CD4-positive, alpha-beta T cell treated with Interleukin-21 for 1 hour (primary cell): ENCODE measurements at regions not wholly inside any gene's neighbourhood (a gene's known extent, or its start where the extent isn't known, plus 50 kb on each side); places are given as distances from the start of the nearest gene placed in this dataset.
"Not testable (repeated sequence)": the region's sequence is repeated elsewhere in the genome, so short reads cannot be mapped to it uniquely, and the experiment has no call there.

Experiments used
- DNase-seq: peaks from one replicate; pipeline ENCODE4 v3.0.0-alpha.2; 2020

DNA sequence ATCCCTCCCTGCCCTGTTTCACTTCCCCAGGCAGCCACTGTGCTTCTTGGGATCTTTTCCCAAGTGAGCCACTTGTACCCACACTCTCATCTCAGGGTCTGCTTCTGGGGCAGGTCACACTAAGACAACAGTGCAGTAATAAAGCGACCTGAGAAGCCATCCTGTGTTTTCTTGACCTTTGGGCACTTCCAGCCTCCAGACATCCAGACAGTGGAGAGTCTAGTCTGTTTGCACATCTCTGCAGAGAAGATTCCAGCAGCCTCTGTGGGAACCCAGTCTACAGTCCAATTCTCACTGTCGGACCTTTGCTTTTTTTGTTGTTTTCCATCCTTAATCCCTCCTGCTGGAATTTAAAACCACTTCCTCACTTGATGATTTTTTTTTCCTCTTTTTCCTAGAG, 50.3 kb upstream of the ATP6AP2 start:
- no peak for DNase-seq

DNA sequence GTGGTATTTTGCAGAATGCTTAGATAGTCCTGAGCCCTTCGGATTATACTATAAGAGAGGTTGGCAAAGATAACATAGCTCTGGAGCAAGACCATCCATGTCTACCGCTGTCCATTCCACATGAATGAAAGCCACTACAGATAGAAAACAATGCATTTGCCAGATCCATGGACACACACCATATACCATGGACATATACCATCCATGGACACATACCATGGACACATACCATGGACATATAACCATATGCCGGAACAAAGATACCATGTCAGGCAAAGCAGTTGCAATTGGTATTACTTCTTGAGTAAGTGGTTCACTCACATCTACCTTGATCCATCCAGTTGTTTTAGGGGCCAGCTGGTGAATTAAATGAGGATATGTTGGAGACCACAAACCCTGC, 53.2 kb upstream of the ATP6AP2 start:
- DNase-seq = no peak

DNA sequence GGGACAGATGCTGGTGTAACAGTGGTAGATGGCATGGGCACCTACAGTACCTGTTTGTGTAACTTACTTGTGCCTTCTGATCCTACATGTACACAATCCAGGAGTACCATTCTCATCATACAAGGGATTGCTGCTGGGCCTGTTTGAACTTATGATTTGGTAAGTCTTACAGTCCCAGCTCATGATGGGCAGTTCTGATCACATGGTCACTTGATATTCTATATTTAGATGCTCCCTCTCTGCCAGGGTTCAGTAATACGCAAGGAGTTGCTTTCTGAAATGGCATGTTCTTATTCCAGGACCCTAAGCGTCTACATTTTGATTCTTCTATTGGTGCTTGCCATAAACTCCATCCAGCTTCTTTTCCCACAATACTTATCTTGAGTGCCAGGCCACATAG, 54.4 kb upstream of the ATP6AP2 start:
- DNase-seq = no peak

DNA sequence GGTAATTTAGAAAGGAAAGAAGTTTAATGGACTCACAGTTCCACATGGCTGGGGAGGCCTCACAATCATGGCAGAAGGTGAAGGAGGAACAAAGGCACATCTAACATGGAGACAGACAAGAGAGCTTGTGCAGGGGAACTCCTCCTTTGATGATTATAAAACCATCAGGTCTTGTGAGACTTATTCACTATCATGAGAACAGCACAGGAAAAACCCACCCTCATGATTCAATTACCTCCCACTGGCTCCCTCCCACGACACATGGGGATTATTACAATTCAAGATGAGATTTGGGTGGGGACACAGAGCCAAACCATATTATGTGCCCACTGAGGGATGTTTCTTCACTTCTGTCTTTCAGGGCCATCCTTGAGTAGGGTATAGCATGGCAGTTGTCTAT, 54.9 kb upstream of the ATP6AP2 start:
- DNase-seq = not testable (repeated sequence)

DNA sequence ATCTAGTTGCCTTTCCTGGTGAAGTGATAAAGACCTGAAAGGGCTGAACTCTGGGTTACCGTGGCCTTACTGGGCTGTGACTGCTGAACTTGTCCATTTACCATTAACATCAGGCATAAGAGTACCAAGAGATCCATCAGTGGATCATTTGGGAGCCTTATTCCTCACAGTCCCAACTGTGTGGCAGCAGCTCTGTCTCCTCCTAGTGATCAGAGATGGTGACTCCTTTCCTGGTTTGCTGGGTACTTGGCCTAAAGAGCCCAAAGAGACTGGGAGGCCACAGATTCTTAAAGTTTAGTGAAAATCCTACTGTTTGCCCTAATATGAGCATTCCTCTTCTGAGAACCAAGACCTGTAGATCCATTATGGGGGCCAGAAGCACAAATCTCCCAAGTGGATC, 56.3 kb upstream of the ATP6AP2 start:
- DNase-seq = no peak

DNA sequence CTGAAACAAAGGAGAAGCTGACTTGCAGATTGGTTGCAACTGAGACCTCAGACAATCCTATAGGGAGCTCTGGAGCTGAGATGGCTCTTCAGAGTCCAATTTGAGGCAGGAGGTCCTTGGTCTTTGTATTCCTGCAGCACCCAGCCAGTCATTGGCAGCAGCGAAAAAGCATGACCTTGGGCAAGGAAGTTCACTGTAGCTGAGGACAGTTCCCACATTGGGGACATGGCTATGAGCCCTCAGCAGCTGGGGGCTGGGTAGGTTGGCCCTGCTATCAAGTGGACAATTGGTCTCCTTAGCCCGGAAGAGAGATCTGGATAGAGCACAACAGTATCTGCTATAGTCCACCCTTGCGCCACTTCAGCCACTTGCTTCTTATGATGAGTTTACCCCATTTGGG, 56.9 kb upstream of the ATP6AP2 start:
- no peak for DNase-seq

DNA sequence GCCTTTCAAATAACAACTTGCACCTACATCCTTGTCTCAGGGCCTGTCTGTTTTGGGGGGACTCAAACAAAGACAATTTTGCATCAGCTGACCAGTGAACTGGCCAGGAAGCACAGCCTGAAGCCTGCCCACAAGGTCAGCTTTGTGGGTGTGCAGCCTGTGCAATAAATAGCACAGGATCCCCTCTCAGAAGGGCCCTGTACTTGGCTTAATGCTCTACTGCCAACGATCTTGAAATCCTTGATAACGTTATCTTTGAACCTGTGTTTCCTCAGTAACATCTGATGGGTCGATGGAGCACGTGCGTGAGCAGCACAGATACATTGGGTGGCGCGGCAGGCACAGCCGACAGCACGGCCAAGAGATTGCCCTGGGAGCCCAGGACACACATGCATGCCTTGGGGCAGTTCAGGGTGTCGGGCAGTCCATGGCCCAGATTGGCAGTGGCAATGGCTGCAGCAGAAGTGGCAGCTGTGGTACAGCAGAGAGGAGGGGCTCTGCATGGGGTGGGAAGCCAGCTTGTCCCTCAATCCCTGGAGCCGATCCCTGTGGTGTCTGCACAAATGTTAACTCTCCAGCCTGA, 58.8 kb upstream of the ATP6AP2 start:
- DNase-seq = no peak

DNA sequence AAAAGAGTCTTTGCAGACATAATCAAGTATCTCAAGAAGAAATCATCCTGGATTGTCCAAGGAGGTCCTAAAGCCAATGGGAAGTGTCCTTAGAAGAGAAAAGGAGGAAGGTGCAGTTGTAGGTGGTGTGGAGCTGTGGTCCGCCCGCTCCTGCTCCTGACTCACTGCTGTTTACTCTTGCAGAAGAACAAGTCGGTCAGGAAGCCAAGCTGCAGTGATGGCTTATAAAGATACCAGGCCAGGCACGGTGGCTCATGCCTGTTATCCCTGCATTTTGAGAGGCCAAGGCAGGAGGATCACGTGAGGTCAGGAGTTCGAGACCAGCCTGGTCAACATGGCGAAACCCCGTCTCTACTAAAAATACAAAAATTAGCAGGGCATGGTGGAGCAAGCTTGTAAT, 66.4 kb upstream of the ATP6AP2 start:
- no peak for DNase-seq

DNA sequence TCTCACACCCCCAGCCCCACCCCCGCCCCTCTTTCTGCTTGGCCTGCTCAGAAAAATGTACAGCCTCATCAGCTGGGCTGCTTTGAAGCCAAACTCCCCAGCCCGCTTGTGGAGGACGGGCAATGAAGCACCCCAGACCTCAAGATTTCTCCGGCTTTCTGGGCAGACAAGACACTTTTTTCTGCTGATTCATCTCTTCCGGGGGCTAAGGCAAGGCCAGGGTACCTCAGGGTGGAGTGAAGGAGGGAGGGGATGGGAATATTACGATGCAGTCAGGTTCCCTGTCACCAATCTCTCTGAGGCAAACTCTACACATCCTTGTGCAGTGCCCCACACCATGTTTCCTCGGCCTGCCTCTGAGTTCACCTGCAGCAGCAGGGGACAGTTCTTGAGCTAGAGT, 66.9 kb upstream of the ATP6AP2 start:
- DNase-seq = no peak

DNA sequence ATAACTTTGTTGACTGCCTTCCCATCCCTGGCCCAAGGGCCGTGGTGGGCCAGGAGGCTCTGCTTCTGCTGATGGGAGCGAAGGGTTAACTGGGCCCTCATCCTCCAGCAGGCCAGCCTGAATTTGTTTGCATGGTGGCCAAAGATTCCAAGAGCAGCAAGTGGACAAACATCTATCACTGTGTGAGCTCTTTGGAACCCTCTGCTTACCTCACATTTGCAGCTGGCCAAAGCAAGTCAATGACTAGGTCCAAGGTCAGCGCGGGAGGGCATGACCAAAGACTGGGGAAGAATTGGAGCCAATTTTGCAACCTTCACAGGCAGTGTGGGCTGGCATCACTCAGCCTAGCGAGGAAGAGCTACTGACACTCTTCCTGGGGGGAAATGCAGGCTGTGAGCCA, 67.8 kb upstream of the ATP6AP2 start:
- no peak for DNase-seq

DNA sequence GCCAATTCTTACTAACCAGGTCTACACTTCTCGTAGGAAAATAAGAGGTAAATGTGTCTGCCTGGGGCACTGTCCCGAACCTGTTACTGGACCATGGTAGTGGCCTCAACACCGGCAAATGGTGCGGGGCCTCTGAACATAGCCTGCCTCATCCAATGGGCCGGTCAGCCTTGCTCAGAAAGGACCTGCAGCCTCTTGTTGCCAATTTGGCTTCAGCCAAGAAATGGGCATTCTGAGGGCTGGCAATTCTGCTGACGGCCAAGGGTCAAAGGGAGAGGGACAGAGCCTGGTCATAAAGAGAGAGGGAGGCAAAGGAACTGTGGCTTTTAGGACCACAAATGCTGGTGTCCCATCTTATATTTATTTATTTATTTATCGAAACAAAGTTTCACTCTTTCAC, 69.5 kb upstream of the ATP6AP2 start:
- DNase-seq = no peak

DNA sequence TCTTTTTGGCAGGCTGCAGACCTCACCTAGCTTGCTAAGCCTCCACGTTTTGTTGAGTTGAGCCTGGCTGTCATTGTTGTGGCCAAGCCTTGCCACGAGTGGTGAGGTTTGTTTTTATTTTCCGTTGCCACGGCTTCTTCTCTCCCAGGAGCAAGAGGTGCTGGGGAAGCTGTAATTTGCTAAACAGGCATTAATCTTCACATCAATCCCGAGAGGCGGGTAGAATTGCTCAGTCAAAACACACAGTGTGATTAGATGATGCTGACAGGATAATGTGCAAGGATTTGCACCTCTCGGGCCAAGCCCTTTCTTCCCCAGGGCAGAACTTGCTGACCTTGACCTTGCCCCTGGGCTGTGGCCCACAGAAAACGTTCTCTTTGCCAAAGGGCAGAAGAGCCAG, 72.2 kb upstream of the ATP6AP2 start:
- no peak for DNase-seq

DNA sequence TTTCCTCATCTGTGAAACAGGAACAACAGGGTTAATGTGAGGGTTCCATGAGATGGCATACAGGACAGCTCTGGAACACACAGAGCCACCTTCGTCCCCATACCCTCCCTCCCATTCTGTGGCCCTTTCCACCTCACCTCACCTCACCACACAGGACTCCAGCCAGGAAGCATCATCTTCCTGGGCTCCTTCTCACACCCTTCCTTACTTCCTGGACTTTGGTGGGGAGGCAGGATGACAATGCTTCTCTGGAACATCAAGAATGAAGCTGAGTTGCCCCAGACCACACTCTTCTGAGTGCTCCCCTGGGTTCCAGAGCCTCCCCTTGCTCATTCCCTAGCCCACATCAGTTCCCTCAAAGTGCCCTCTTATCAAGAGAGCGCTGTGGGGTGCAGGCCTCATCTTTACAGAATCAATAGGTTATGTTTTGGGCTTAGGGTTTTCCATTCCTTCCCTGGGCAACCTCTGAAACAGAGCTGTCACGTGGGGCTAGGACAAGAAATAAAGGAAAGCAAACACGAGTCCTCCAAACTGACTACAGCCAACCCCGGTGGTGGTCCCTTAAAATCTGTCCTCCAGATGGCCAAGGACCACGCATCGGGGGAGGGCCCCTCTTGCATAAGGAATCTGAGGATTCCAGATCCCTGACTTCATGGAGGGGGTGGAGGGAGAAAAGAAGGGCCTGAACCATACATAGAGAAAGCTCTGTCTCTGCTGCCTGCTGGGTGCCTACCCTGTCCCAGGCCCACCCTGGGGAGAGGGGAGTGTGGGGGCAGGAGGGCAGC, 74.4 kb upstream of the ATP6AP2 start:
- no peak for DNase-seq

DNA sequence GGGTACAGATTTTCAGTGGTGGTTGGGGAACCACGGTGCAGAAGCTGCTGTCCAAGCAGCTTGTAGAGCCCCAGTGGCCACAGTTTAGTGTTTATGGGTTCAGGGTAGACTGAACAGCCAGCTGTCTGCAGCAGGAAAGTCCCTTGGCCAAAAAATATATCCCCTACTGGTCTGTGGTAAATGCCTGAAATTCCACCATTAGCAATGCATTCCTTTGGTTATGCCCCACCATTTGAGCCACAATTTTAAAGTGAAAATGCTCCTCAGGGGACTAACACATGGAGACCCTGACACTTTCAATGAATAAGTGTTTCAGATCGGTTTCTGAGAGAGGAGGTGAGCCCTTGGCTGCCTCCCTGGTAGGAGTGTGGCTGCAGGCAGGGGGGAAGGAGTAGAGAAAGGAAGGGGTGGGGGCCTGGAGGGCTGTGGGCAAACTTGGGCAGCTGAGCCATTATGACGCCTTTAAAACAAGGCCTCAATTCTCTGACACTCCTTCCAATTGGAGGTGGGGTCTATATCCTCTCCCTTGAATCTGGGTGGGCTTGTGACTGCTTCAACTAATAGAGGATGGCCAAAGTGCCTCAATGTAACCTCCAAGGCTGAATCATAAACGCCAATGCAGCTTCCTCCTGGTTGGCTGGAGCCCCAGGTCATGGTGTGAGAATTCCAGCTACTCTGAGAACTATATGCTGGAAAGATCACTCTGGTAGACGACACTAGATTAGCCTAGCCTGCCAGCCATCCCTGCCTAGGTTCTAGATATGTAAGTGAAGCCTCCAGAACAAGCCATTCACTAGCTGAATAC, 75.8 kb upstream of the ATP6AP2 start:
- DNase-seq = no peak

DNA sequence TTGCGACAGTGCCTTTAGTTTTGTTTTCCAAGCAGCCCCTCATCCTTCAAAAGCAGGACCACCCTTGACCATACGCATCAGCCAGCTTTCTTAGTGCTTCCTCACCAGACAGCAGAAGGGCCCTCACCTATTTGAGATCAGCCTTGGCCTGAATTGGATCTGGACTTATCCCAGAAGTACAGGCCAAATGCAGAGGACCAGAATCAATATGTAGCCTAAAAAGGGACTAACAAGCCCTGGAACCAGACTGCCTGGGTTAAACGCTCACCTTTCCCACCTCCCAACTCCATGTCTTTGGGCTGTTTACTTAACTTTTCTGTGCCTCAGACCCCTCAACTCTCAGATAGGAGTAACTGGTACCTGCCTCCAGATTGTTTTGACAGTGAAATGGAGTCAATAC, 77.7 kb upstream of the ATP6AP2 start:
- no peak for DNase-seq

DNA sequence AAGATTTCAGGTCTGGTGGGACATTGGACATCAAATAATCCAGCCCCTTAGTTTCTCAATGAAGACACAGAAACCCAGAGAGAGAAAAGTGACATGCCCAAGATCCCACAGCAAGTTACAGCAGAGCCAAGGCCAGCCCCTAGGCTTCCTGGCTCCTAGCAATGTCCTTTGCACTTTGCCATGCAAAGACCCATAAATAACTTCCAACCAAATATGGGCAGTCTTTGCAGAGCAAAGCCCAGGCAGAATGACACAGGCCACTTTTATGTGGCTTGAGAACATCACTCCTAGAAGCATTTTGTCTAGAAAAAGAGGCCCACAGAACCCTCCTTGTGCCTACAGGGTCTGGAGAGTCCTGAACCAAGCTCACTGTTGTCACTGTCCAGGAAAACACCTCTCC, 78.1 kb upstream of the ATP6AP2 start:
- DNase-seq = no peak

DNA sequence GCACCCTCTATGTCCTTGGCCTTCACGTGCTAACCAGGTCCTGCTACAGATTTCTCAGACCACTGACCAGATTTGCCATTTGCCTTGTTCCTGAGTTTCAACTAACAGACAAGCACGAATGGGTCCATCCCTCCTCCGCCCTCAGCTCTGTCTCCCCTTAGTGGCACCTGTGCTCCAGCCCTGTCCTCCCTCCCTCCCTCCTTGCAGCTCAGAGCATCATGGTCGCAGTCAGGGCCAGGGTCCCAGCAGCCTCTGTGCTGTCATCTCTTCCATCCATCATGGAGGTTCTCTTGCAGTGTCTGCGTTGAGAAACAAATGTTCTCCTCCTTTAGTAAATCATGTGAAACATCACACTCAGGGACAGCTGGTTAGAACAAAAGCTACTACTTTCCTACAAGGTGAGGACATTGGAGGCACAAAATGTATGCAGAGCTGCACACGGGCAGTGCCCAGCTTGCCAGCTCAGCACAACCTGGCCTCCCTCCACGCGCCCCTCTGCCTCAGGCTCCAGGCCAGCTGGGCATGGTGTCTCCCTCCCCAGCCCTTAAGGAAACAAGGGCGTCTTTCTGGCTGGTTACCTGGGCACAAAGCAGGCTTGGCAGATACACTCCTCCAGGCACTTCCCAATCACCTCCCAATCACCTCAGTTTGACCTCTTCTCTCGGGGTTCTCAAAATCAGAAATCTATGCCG, 79.5 kb upstream of the ATP6AP2 start:
- no peak for DNase-seq

DNA sequence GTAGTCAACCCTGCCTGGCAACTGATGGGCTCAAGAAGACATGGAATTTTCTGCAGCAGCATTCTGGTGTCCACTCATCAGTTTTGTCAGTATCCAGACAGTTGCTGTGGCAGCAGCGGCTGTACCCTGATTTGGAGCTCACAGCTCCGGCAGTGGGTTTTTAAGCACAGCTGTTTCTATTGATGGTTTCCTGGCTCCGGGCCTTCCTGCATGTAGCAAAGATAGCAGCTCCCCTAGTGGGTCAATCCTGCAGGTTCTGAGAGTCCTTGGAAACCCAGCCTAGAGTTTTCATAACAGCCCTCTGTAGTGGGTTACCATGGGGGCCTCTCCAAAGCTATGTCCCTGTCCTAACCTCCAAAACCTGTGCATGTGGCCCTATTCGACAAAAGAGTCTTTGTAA, 84.0 kb upstream of the ATP6AP2 start:
- no peak for DNase-seq

DNA sequence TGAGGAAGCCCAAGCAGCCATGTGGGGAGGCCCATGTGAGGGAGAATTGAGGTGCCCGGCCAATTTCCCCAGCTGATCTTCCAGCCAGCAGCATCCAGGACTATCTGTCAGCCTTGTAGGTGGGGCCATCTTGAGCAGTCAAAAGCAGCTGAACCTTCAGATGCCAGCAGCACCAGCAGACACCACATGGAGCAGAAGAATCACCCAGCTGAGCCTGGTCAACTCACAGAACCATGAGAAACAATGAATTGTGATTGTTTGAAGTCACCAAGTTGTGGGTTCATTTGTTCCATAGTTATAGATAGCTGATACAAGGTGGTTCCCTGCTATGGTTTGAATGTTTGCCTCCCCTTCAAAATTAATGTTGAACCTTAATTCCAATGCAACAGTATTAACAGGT, 85.1 kb upstream of the ATP6AP2 start:
- DNase-seq = no peak

DNA sequence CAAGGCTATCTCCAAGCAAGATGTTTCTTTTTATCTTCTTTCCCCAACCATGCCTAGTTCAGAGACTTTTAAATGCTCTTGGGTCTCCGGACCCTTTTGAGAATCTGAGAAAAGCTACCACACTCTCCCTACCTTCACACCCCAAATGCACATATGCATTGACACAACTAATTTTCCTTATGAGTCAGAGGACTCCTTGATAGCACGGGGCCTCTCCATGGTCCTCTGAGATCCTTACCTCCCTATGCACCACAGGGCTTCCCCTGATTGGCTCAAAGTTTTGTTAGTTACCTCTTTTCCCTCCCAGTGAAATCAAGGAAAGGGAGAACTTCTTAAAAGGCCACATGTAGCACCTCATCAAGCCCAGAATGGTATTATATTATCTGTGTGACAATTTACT, 86.8 kb upstream of the ATP6AP2 start:
- DNase-seq = no peak

DNA sequence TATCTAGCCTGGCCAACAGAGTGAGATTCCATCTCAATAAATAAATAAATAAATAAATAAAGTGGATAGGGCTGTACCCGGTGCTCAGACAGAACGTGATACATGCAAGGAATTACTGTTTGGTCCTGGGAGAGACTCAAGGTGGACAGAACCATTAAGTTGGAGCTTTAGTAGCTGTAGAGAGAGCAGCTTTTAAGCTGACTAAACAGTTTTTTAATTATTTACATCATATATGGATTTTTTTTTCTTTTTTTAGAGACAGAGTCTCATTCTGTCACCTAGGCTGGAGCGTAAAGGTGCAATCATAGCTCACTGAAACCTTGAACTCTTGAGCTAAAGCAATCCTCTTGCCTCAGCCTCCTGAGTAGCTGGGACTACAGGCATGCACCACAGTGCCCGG, 92.5 kb upstream of the ATP6AP2 start:
- no peak for DNase-seq

DNA sequence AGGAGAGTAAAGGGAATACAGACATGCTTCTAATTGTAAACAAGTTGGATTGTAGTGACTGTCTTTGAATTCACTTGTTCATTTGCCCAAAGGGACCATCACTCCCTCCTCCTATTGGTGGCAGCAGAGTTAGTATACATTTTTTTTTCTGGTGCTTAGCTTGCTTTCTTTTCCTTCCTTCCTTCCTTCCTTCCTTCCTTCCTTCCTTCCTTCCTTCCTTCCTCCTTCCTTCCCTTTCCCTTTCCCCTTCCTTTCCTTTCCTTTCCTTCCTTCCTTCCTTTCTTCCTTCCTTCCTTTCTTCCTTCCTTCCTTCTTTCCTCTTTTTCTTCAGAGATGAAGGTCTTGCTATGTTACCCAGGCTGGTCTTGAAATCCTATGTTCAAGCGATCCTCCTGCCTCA, 94.8 kb upstream of the ATP6AP2 start:
- no peak for DNase-seq

DNA sequence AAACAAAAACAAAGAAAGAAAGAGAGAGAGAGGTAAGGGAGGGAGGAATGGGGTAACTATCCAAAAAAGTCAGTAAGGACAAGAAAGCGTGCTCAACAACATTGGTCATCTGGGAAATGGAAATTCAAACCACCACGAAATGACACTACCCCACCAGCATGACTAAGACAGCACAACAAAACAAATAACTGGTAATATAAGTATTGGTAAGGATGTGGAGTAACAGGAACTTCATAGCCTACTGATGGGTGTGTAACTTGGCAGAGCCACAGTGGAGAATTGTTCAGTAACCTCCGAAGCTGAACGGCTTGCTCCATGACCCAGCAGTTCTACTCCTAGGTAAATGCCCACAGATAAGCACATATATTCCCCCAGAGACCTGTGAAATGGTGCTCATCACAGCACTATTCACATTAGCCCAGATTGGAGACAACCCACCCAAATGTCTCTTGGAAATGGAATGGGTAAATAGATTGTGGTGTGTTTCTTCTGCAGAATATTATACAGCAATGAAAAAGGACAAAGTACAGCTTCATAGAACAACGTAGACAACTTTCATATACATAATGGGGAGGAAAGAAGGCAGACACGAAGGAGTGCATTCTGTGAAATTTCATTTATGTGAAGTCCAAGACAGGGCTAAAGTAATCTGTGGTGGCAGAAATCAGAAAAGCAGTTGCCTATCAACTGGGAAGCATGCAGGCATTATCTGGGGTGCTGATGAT, 95.5 kb upstream of the ATP6AP2 start:
- no peak for DNase-seq
